Caco-2 (cell line): ENCODE measurements at regions not wholly inside any gene's neighbourhood (a gene's known extent, or its start where the extent isn't known, plus 50 kb on each side); places are given as distances from the start of the nearest gene placed in this dataset.

ENCODE experiments used
- BruUV-seq: library from RNA; stranded (reverse); fragments of 400-500 nt; replicated peaks from 2 replicates; lab custom pipeline; 2021; lab: Mats Ljungman, UMichigan
- CTCF ChIA-PET: fragments of 300-600 bp; sonication (Branson Sonifier 250); formaldehyde crosslinking; loops from one replicate; lab custom pipeline; 2022; ENCODE audit warnings: antibody characterized with exemption; lab: Charles Lee
- POLR2A ChIA-PET: fragments of 300-600 bp; sonication (Branson Sonifier 250); formaldehyde crosslinking; loops from one replicate; lab custom pipeline; 2022; ENCODE audit warnings: antibody characterized with exemption; lab: Charles Lee
- DNase-seq, 2 experiments: peaks; one replicate each; pipeline versions ENCODE4 v3.0.0 to v3.0.0-alpha.2; 2020 to 2022
- H3K27me3 ChIP-seq: replicated peaks from 2 replicates; pipeline ENCODE4 v1.6.0; 2011; ENCODE audit warnings: low read length; ENCODE audit not compliant: control insufficient read depth, insufficient read depth
- H3K36me3 ChIP-seq: 2 replicates; pipeline ENCODE4 v1.5.1; 2011; ENCODE audit warnings: low read length; ENCODE audit not compliant: control insufficient read depth, insufficient read depth
- H3K4me1 ChIP-seq: fragments of 250-450 bp; sonication (Bioruptor Pico); 2 replicates; pipeline ENCODE4 v1.5.1; 2020; ENCODE audit warnings: mild to moderate bottlenecking
- H3K4me3 ChIP-seq: 2 replicates; pipeline ENCODE4 v1.5.1; 2011; ENCODE audit warnings: low read depth, mild to moderate bottlenecking, control low read depth, low read length
- H3K9me3 ChIP-seq: fragments of 250-450 bp; sonication (Bioruptor Pico); 2 replicates; pipeline ENCODE4 v1.5.1; 2020; ENCODE audit warnings: mild to moderate bottlenecking, moderate library complexity
- H3K27ac Mint-ChIP-seq: one replicate; pipeline ENCODE4 v1.8.0; 2022; ENCODE audit warnings: mixed read lengths; ENCODE audit not compliant: unreplicated experiment
- H3K27me3 Mint-ChIP-seq: one replicate; pipeline ENCODE4 v1.8.0; 2022; ENCODE audit warnings: mixed read lengths; ENCODE audit not compliant: insufficient read depth, unreplicated experiment
- H3K36me3 Mint-ChIP-seq: one replicate; pipeline ENCODE4 v1.8.0; 2022; ENCODE audit warnings: mild to moderate bottlenecking, mixed read lengths; ENCODE audit not compliant: insufficient read depth, unreplicated experiment
- H3K4me1 Mint-ChIP-seq: one replicate; pipeline ENCODE4 v1.8.0; 2022; ENCODE audit warnings: low read depth, mixed read lengths; ENCODE audit not compliant: unreplicated experiment
- H3K4me3 Mint-ChIP-seq: one replicate; pipeline ENCODE4 v1.8.0; 2022; ENCODE audit warnings: mild to moderate bottlenecking, moderate library complexity, mixed read lengths; ENCODE audit not compliant: unreplicated experiment
- H3K9me3 Mint-ChIP-seq: one replicate; pipeline ENCODE4 v1.8.0; 2022; ENCODE audit warnings: mixed read lengths; ENCODE audit not compliant: unreplicated experiment
- intact Hi-C: fragments of 100-400 bp; cut with micrococcal nuclease; formaldehyde crosslinking; loops from one replicate; pipeline ENCODE4 v1.10.0; 2022; ENCODE audit not compliant: unreplicated experiment
- TF ChIP-seq, protein P1 (sequence below), 2 experiments: fragments of 200-600 bp in 1 of 2; IDR thresholded peaks; 1 replicate in 1 of 2; 2 replicates in 1 of 2; pipeline versions ENCODE4 v1.5.1 to v1.8.0; 2011 to 2022; ENCODE audit warnings: antibody characterized with exemption in 1 of 2, control low read depth in 1 of 2, inconsistent platforms in 1 of 2, low read depth in 1 of 2, low read length in 1 of 2, mild to moderate bottlenecking in 1 of 2, moderate library complexity in 1 of 2; ENCODE audit not compliant: insufficient read depth in 1 of 2, severe bottlenecking in 1 of 2, unreplicated experiment in 1 of 2

DNA sequence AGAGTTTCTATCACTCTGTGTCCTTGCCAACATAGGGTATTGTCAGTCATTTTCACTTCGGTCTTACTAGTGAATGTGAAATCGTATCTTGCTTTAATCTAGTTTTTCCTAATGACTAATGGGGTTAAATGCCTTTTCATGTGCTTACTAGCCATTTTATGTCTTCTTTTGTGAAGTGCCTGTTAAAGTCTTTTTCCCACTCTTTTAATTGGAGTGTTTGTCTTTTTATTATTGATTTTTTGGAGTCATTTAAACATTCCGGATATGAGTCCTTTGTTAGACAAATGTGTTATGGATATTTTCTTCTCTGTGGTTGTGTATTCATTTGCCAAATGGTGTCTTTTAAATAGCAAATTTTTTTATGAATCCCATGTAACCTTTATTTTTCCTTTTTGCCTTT is 194.6 kb downstream of the CDH26 start:
- peaks cover 12% of the 10 kb centered on the region for H3K9me3 Mint-ChIP-seq
- Histone ChIP-seq H3K4me1 (no peaks in the 10 kb centered on the region), H3K36me3 (no peaks in the 10 kb centered on the region), H3K9me3 (peaks cover 8% of the 10 kb centered on the region; the same call in 1 of the 2 replicates), H3K4me3 (no peak overlapping the region), H3K27me3 (peaks cover 3% of the 10 kb centered on the region; the same call in 1 of the 2 replicates)
- ChIA-PET CTCF (no interaction called here), POLR2A (no interaction called here)
- DNase-seq = no peak
- no peaks in the 10 kb centered on the region for H3K4me1 Mint-ChIP-seq
- peaks cover 33% of the 10 kb centered on the region for H3K27me3 Mint-ChIP-seq
- no peak overlapping the region for H3K27ac Mint-ChIP-seq
- intact Hi-C loops = no loop called here
- H3K36me3 Mint-ChIP-seq = no peaks in the 10 kb centered on the region
- no peak overlapping the region for H3K4me3 Mint-ChIP-seq
- BruUV-seq = no TSS peak
- TF ChIP-seq, protein P1, sequence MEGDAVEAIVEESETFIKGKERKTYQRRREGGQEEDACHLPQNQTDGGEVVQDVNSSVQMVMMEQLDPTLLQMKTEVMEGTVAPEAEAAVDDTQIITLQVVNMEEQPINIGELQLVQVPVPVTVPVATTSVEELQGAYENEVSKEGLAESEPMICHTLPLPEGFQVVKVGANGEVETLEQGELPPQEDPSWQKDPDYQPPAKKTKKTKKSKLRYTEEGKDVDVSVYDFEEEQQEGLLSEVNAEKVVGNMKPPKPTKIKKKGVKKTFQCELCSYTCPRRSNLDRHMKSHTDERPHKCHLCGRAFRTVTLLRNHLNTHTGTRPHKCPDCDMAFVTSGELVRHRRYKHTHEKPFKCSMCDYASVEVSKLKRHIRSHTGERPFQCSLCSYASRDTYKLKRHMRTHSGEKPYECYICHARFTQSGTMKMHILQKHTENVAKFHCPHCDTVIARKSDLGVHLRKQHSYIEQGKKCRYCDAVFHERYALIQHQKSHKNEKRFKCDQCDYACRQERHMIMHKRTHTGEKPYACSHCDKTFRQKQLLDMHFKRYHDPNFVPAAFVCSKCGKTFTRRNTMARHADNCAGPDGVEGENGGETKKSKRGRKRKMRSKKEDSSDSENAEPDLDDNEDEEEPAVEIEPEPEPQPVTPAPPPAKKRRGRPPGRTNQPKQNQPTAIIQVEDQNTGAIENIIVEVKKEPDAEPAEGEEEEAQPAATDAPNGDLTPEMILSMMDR (IDR thresholded peaks at IDR 0.05; ENCODE audit: insufficient read depth in 1 of 2, low read depth in 1 of 2, low read length in 1 of 2, severe bottlenecking in 1 of 2, unreplicated experiment in 1 of 2) = no peak

DNA sequence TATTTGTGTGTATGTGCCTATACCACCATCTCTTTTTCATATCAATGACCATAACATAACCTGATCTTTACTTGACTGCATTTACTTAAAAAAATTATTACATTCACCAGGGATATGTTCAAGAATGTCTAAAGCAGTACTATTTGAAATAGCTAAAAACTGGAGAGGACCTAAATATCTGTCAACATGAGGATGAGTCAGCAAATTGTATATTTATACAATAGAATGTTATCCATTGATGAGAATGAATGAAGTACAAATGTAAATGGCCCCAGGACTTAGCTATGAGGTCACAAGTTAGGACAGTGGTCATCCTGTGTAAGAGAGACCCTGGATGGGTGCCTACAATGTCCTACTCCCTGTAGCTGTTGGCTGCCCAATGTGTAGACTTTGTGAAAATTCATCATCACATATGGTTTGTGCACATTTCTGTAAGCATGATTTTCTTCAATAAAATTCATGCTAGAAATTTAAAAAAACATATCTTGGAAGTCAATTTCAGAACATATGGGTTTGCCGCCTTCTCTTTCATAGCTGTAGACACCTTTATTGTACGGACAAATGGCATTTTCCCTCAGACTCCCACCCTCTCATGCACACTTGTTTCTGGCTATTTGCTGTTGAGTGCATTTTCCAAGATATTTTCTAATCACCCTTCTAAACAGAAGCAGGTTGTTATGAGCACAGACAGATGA is 202.4 kb downstream of the CDH26 start:
- H3K36me3 Mint-ChIP-seq = no peaks in the 10 kb centered on the region
- no peak overlapping the region for H3K4me3 Mint-ChIP-seq
- TF ChIP-seq, protein P1 (IDR thresholded peaks at IDR 0.05; ENCODE audit: insufficient read depth in 1 of 2, low read depth in 1 of 2, low read length in 1 of 2, severe bottlenecking in 1 of 2, unreplicated experiment in 1 of 2) = no peak
- no peaks in the 10 kb centered on the region for H3K36me3 ChIP-seq
- intact Hi-C loops = no loop called here
- peaks cover 13% of the 10 kb centered on the region; the same call in 1 of the 2 replicates for H3K9me3 ChIP-seq
- H3K9me3 Mint-ChIP-seq = peaks cover 24% of the 10 kb centered on the region
- H3K27me3 ChIP-seq = no peaks in the 10 kb centered on the region
- H3K27me3 Mint-ChIP-seq = peaks cover 21% of the 10 kb centered on the region
- no TSS peak for BruUV-seq
- ChIA-PET POLR2A (no interaction called here), CTCF (no interaction called here)
- H3K27ac Mint-ChIP-seq = no peak overlapping the region
- H3K4me3 ChIP-seq = no peak overlapping the region
- DNase-seq = no peak
- no peaks in the 10 kb centered on the region for H3K4me1 Mint-ChIP-seq
- H3K4me1 ChIP-seq = no peaks in the 10 kb centered on the region

DNA sequence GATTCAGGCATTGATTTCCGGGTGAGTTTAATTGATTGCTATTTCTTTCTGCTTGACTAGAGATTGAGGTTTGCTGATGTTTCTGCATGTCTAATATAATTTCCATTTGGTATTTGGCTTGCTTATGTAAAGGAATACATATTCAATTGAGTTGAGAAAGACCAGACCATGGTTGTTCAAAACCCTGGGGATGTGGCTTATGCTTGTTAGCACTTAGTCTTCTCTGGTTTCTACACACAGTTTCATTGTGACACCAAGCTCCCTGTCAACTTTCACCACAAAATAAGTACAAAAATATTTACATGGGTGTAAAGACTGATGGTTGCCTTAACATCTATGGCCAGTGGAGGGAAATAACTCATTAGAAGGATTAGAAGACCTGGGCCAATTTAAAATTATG is 209.6 kb downstream of the CDH26 start:
- BruUV-seq = no TSS peak
- DNase-seq = no peak
- Mint-ChIP-seq H3K27me3 (peaks cover 6% of the 10 kb centered on the region), H3K27ac (no peak overlapping the region), H3K9me3 (no peaks in the 10 kb centered on the region), H3K36me3 (no peaks in the 10 kb centered on the region), H3K4me1 (no peaks in the 10 kb centered on the region), H3K4me3 (no peak overlapping the region)
- ChIA-PET POLR2A (no interaction called here), CTCF (interaction anchor here (1.0 kb wide), 1 partner anchor 25 kb away, joined by 3 read pairs; no protein-coding TSS in a partner anchor)
- H3K36me3 ChIP-seq = no peaks in the 10 kb centered on the region
- TF ChIP-seq, protein P1 (IDR thresholded peaks at IDR 0.05; ENCODE audit: insufficient read depth in 1 of 2, low read depth in 1 of 2, low read length in 1 of 2, severe bottlenecking in 1 of 2, unreplicated experiment in 1 of 2) = no peak
- H3K4me3 ChIP-seq = no peak overlapping the region
- intact Hi-C loops = no loop called here
- H3K9me3 ChIP-seq = no peaks in the 10 kb centered on the region
- no peaks in the 10 kb centered on the region for H3K4me1 ChIP-seq
- no peaks in the 10 kb centered on the region; the same call in 1 of the 2 replicates for H3K27me3 ChIP-seq
